T47D (cell line): ENCODE measurements at regions not wholly inside any gene's neighbourhood (a gene's known extent, or its start where the extent isn't known, plus 50 kb on each side); places are given as distances from the start of the nearest gene placed in this dataset.

Experiments used
- DNase-seq, 2 experiments: peaks; one replicate each; pipeline versions ENCODE4 v3.0.0 to v3.0.0-alpha.2; 2011 to 2012; ENCODE audit warnings: low read depth in 1 of 2, low spot score in 1 of 2
- JUND ChIP-seq: IDR thresholded peaks from 2 replicates; pipeline ENCODE4 v1.6.1; 2012; ENCODE audit warnings: low read depth
- in situ Hi-C: cut with HindIII; loops from 2 replicates; pipeline ENCODE4 v1.10.0; 2016; ENCODE audit warnings: low sequenced_read_pairs, low pct_unique_long_range_greater_than_20kb

GRCh38 chr2:217222309-217222910 lies 362.5 kb upstream of the TNP1 start:
- no peak for DNase-seq
- TF ChIP-seq JUND = no peak
- in situ Hi-C loops = no loop called here

- in situ Hi-C loops = no loop called here
- TF ChIP-seq JUND = no peak
- no peak for DNase-seq
Measured at GRCh38 chr2:217220228-217221013, 360.6 kb upstream of the TNP1 start.

- TF ChIP-seq JUND = no peak
- DNase-seq = no peak
- in situ Hi-C loops = no loop called here
Measured at GRCh38 chr2:217219164-217219520, 359.3 kb upstream of the TNP1 start.

GRCh38 chr2:217218269-217219163 lies 358.7 kb upstream of the TNP1 start:
- in situ Hi-C loops = no loop called here
- no peak for TF ChIP-seq JUND
- peak in 1 of 2 experiments; percentile 54 for DNase-seq

GRCh38 chr2:217216982-217217381 lies 357.1 kb upstream of the TNP1 start:
- DNase-seq = no peak
- no peak for TF ChIP-seq JUND
- in situ Hi-C loops = no loop called here

- in situ Hi-C loops = no loop called here
- DNase-seq = no peak
- no peak for TF ChIP-seq JUND
Measured at GRCh38 chr2:217216316-217216715, 356.5 kb upstream of the TNP1 start.

- TF ChIP-seq JUND = no peak
- in situ Hi-C loops = no loop called here
- no peak for DNase-seq
Measured at GRCh38 chr2:217215877-217216276, 356.0 kb upstream of the TNP1 start.

GRCh38 chr2:217208867-217209266 lies 349.0 kb upstream of the TNP1 start:
- no peak for DNase-seq
- no peak for TF ChIP-seq JUND
- in situ Hi-C loops = no loop called here

GRCh38 chr2:217207699-217208010 lies 347.8 kb upstream of the TNP1 start:
- in situ Hi-C loops = no loop called here
- no peak for DNase-seq
- no peak for TF ChIP-seq JUND

GRCh38 chr2:217206907-217207698 lies 347.2 kb upstream of the TNP1 start:
- no peak for DNase-seq
- in situ Hi-C loops = no loop called here
- TF ChIP-seq JUND = no peak

GRCh38 chr2:217206016-217206725 lies 346.3 kb upstream of the TNP1 start:
- in situ Hi-C loops = no loop called here
- no peak for TF ChIP-seq JUND
- DNase-seq = no peak

- in situ Hi-C loops = no loop called here
- no peak for TF ChIP-seq JUND
- no peak for DNase-seq
Measured at GRCh38 chr2:217204358-217204757, 344.5 kb upstream of the TNP1 start.
